ENCODE measurements at regions not wholly inside any gene's neighbourhood (a gene's known extent, or its start where the extent isn't known, plus 50 kb on each side); places are given as distances from the start of the nearest gene placed in this dataset.

DNA sequence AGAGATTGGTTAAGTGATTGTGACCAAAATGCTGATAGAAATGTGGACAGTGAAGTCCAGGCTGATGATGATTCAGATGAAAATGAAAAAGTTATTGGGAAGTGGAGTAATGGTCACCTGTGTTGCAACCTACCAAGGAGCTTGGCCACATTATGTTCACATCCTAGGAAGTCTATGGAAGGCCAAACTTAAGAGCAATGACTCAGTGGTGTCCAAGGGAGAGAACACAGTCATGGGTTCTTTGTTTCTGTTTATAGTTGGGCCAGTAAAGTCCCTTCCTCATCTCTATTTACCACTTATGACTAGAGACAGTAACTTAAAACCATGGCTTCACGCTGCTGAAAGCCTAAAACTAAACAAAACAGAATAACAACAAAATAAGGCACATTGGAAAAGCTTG is 555.3 kb upstream of the DAB2 start:
- intact Hi-C loops (cut with DNase I, micrococcal nuclease), result no loop called here
- DNase-seq (no peak), ATAC-seq (no peak)

DNA sequence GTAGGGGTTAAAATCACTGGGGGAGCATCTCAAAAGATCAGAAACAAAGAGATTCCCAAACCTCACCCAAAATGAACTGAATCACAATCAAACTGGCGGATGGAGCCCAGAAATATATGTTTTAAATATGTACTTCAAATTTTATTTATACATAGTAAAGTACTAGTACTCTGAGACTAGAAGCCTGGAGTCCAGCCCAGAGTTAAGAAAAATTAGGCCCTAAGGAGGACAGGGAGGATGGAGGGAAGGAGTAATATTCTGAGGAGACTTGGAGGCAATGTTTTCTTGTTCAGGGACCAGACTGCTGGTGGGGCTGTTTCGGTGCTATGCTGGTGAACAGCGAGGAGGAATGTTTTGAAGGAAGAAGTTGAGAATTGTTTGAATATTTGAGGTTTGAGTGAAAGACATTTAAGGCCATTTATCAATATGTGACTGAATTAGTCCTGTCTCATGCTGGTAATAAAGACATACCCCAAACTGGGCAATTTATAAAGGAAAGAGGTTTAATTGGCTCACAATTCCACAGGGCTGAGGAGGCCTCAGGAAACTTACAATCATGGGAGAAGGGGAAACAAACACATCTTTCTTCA is 552.4 kb upstream of the DAB2 start:
- intact Hi-C loops (cut with DNase I, micrococcal nuclease), result no loop called here
- no peak for ATAC-seq
- DNase-seq, result no peak

DNA sequence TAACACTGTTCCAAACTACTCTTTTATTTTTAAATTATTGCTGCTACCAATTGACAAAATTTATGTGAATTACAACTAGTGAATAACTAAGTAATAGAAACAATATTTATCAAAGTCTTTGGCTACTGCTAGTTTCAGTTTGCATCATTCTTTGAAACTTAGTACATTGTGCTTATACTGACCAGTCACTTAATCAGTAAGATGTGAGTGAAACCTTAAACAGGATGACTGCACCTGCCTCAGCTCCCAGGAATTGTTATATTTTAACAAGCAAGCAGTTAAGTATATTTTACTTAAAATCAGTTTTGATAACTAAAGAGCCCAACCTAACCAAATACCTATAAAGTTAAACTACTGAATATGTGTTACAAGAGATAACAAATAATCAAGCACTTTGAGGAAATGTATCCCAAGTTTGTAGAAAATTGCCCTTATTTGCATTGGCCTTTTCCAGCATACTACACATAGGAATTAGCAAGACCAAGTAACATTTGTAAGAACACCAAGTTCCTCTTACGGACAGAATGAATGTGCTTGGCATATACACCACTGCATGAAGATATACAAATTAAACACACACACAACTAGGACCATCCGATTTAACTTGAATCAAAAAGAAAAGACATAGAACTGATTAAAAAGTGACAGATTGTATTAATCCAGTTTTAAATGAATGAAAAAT is 545.5 kb upstream of the DAB2 start:
- intact Hi-C loops (cut with DNase I, micrococcal nuclease), result no loop called here
- ATAC-seq, result no peak
- DNase-seq, result no peak

DNA sequence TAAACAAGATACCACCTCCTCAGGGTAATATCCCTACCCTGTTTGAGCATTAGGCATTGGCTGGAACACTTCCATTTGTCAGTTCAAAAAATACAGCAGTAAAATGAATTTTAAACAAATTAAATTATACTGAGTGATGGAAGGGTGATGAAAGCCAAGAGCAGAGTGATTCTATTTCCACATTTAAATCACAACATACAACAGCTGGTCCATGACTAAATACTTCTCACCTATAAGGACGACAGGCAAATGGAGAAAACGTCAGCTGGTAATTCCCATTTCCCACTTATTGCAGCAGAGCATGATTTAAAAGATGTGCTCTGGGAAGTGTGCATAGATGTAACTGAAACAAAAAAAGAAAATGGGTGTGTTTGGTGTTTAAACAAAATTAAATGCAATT is 543.6 kb upstream of the DAB2 start:
- no peak for ATAC-seq
- DNase-seq, result no peak
- intact Hi-C loops (cut with DNase I, micrococcal nuclease), result no loop called here

DNA sequence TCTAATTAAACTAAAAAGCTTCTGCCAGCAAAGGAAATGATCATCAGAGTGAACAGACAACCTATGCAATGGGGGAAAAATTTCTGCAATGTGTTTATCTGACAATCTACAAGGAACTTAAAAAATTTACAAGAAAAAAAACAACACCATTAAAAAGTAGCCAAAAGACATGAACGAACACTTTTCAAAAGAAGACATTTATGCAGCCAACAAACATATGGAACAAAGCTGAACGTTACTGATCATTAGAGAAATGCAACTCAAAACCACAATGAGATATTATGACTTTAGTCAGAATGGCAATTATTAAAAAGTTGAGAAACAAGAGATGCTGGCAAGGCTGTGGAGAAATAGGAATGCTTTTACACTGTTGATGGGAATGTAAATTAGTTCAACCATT is 530.4 kb upstream of the DAB2 start:
- no peak for DNase-seq
- intact Hi-C loops (cut with DNase I, micrococcal nuclease), result no loop called here
- ATAC-seq, result no peak

DNA sequence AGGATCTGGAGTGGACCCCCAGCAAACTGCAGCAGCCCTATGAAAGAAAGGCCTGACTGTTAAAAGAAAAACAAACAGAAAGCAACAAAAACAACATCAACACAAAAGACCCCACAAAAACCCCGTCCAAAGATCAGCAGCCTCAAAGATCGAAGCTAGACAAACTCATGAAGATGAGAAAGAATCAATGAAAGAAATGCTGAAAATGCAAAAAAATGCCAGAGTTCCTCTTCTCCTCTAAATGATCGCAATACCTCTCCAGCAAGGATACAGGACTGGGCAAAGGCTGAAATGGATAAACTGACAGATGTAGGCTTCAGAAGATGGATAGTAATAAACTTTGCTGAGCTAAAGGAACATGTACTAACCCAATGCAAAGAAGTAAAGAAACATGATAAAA is 526.3 kb upstream of the DAB2 start:
- intact Hi-C loops (cut with DNase I, micrococcal nuclease), result no loop called here
- DNase-seq, result no peak
- ATAC-seq, result no peak

DNA sequence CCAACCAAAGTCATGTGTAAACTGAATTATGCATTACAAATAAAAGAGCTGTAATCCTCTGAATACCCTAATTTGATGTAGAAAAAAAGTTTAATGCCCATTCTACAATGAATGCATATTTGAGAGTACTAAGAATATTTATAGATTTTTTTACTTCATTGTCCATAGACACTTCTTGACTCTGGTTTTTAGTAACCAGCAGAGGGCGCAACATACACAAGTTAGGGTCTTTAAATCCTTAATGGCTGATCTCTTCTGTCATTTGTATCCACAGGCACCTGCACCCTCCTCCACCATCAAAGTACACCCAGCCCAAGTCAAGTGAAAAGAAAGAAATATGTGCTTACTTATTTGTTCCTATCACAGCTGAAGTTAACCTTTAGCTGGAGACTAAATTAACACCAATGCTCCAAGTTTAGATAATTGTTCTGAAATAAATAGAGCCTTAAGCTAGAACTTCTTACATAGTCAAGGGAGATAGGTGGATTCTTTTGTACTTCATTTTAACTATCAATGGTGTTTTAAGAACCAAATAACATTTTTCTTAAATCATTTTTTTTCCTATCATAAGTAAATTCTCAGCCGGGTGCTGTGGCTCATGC is 524.2 kb upstream of the DAB2 start:
- DNase-seq (peak; percentile 49 to 64), ATAC-seq (peak; percentile 89)
- intact Hi-C loops (cut with DNase I, micrococcal nuclease), result loop anchor here in 1 of 2 donors (5.0 to 10.0 kb wide), 2 partner anchors 234 to 738 kb away; no protein-coding TSS in a partner anchor

DNA sequence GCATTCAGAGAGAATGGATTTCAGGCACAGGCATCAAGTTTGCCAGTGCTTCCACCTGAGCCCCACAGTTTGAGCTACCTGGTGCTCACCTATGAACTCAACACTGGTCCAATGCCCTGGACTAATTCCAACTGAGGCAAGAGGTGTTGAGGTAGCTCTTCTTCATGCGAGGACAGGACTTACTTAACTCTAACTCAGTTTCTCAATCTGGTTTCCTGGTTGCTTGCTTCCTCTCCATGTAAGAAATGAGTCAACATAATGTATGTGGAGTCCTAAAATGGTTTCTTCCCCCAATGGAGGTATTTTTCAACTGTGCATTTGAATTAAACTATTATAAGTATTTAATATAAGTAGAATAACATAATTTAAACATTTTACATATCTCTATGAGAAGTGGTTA is 523.6 kb upstream of the DAB2 start:
- no peak for DNase-seq
- no peak for ATAC-seq
- intact Hi-C loops (cut with DNase I, micrococcal nuclease), result loop anchor here in 1 of 2 donors (5.0 to 10.0 kb wide), 2 partner anchors 234 to 739 kb away; no protein-coding TSS in a partner anchor

DNA sequence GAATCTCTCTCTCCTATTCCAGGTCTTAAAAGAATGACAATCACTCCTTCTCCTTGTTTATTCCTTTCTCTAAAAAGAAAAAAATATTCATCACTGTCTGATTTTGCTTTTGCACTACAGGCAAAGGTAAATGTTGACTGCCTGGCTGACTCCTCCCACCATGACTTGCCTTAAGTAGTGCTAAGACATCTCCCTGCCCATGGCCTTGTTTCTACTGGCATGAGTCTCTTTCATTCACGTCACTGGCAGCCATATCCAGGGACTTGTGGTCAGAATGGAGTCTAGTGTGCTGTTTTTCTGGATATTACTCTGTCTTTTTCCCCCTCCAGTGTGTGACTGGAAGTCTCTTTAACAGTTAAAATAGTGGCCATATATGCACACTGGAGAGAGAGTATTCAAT is 522.9 kb upstream of the DAB2 start:
- no peak for ATAC-seq
- intact Hi-C loops (cut with DNase I, micrococcal nuclease), result loop anchor here in 1 of 2 donors (5.0 to 10.0 kb wide), 2 partner anchors 233 to 740 kb away; no protein-coding TSS in a partner anchor

DNA sequence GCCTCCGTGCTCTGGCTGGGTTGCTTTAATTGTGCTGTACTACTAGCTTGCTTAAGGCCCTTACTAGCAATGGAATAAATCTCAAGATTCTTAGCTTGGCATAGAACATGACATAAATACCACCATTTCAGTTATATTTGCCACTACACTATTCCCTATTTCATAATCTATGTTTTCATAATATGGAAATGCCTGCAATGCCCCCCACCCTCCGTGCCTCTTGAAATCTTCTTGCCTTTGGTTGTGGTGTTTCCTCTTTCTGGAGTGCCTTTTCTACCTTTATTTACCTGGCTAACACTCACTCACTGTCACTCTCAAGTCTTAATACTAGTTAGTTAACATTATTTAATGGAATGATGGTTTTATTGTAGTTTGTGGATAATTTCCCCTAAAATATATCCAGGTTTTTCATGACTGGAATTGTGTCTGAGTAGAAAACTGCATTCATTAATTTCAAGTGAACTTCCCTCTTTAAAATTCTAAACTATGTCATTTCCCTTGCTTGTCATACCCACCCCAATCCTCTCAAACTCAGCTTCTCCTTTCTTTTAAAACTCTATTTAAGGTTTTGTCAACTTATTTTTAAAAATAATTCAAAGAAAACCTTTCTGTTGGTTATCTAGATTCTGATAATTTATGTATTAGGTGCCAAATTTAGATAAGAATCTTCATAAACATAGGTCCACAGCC is 521.7 kb upstream of the DAB2 start:
- no peak for ATAC-seq
- intact Hi-C loops (cut with DNase I, micrococcal nuclease), result loop anchor here in 1 of 2 donors (5.0 to 10.0 kb wide), 2 partner anchors 232 to 741 kb away; no protein-coding TSS in a partner anchor
- DNase-seq, result no peak

More for the DNA sequence above, 522.9 kb upstream of the DAB2 start:
- DNase-seq, result no peak

DNA sequence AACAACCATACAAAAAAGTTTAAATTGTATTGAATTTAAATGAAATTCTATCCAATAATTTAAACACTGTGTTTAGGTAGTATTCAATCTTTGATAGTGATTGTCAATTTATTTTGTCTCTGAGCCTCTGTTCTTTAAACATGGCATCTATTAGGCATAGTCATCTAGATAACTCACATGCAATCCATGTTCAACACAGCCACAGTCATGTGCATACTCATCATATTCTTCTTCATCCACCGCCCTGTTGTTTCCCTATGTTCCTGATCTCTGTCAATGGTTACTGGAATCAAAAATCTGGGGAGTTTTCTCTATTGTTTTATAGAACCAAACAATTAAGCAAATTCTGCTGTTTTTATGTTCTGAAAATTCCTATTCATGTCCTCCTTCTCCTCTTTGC is 521.1 kb upstream of the DAB2 start:
- intact Hi-C loops (cut with DNase I, micrococcal nuclease), result loop anchor here in 1 of 2 donors (5.0 to 10.0 kb wide), 2 partner anchors 231 to 741 kb away; no protein-coding TSS in a partner anchor
- DNase-seq, result no peak
- no peak for ATAC-seq

DNA sequence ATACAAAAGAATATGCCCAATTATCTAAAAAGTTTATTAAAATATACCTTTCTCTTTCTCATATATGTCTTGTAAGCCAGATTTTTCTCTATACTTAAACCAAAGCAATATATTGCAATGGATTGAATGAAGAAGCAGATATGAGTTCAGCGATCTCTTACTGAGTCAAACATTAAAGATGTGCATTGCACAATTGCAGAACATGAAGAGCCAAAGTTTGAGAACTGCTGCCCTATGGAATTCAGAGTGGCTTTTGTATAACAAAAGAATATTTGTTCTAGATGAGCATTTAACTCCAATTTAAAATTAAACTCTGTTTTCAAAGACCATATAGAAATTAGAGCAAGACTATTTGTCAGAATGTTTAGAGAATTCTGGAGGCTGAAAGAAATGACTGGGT is 519.0 kb upstream of the DAB2 start:
- ATAC-seq (no peak), DNase-seq (no peak)
- intact Hi-C loops (cut with DNase I, micrococcal nuclease), result loop anchor here in 1 of 2 donors (10.0 kb wide), 1 partner anchor 229 kb away; no protein-coding TSS in a partner anchor

DNA sequence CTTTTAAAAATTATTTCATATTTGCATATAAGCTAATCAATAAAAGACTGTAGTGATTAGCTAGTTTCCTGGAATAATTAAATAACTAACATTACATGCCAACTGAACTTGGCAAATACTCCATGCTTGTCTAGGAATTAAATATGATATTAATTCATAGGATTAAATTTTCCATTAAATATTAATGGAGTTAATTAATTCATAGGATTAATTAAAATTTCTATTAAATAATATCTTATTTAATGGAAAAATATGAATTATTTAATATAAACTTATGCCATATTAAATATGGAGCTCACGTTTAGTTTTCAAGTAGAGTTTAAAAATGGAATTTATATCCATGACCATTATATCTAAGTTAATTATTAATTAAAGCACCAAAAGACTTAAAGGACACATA is 517.8 kb upstream of the DAB2 start:
- intact Hi-C loops (cut with DNase I, micrococcal nuclease), result loop anchor here in 1 of 2 donors (10.0 kb wide), 1 partner anchor 228 kb away; no protein-coding TSS in a partner anchor
- ATAC-seq (no peak), DNase-seq (no peak)

DNA sequence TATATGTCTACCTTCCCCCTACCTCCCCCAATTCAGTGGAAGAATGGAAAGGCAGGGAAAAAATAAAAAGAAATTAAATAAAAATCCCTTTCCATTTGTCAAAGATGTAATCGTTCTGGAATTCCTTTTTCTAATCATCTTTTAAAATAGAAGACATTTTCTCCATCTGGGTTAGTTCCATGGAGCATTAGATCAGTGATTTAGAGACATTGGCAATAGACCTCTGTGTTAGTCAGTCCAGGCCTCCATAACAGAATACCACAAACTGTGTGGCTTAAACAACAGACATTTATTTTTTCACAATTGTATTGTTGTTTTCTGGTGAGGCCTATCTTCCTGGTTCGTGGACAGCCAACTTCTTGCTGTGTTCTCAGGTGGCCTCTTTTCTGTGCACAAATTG is 516.6 kb upstream of the DAB2 start:
- intact Hi-C loops (cut with DNase I, micrococcal nuclease), result loop anchor here in 1 of 2 donors (10.0 kb wide), 1 partner anchor 227 kb away; no protein-coding TSS in a partner anchor
- no peak for ATAC-seq
- no peak for DNase-seq

DNA sequence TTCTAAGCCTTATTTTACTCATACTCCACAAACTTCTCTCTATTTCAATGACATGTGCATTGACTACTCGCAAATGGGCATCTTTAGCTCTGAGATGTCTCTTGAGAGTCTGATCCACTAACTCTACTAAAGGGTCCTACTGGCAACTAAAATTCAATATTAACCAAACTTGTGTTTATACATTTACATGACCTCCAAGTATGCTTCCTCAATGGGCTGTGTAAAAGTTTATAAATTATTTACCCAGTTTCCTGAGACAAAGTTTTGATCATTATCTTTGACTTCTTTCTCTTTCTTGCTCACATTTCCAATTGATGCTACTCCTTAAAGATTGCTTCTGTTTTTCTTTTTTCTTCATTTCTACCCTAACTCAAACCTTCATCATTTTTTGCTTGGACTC is 510.1 kb upstream of the DAB2 start:
- DNase-seq (no peak), ATAC-seq (no peak)
- intact Hi-C loops (cut with DNase I, micrococcal nuclease), result no loop called here

DNA sequence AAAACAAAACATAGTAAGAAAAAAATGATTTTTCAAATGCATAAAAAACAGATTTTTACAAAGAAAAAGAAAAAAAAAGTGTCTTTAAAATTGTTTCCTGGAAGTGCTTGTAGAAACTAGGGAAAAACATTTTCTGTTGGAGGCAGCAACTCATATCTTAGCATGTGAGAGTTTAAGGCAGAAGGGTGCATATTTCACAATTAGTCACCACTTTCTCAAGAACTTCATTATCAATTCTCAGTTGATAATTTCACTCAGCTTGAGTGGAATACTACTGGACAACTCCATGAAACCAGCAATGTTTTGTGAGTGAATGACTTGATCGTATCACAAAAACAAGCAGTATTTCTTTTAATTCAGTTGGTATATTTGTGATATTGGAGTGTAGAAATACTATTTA is 508.3 kb upstream of the DAB2 start:
- ATAC-seq (no peak), DNase-seq (no peak)
- intact Hi-C loops (cut with DNase I, micrococcal nuclease), result no loop called here

DNA sequence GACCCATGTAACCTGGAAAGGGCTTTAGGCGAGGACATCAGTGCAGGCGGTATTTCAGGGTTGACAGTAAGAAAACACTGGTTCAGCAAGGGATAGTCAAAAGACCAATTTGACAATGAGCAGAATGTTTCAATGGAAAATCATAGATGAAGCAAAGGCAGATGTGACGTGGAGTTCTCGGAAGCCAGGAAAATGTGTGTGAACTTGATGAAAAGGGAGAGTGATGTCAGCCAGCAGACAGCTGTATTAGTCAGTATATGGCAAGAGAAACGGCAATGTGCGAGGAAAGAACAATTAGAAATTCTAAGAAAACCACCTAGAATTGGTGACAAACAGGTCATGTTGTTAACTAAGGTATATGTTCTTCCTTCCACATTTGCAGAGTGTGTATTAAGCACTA is 503.9 kb upstream of the DAB2 start:
- ATAC-seq (no peak), DNase-seq (no peak)
- intact Hi-C loops (cut with DNase I, micrococcal nuclease), result no loop called here

DNA sequence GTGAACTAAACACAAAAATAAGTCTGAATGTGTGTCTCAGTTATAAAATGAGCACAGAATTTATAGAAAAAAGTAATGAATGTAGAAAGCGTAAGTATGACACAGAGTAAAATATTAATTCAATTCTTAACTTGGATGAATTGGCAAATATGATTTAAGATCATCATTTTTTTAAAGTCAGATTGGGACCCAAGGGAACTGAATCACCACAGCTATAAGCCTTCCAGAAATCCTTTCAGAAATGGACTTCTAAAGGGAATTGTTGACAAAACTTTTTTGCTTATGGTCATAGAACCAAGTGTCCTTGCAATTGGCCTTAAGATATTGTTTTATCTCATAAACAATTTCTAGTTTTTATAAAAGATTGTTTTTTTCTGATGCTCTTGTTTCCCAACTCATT is 495.1 kb upstream of the DAB2 start:
- intact Hi-C loops (cut with DNase I, micrococcal nuclease), result no loop called here
- no peak for ATAC-seq
- no peak for DNase-seq

DNA sequence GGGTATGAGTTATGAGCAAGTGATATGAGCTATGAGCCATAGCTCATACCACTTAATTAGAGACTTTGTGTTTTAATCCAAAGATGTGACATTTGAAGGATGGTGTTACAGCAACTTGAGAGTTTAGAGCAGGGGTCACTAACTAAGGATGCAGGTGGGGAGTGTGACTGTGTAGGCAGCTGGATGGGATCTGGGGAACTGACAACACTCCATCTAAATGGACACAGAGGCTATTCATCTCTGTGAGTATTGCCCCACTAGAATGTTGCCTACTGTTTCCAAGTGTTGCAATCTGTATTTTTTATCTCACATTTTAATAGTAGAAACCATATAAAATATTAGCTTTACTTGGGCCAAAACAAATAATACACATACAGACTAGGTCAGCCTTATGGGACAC is 488.1 kb upstream of the DAB2 start:
- intact Hi-C loops (cut with DNase I, micrococcal nuclease), result no loop called here
- ATAC-seq (no peak), DNase-seq (no peak)

Measured in left colon (tissue), 2 donors.